CD4-positive, alpha-beta T cell treated with Interleukin-12 subunit alpha and Interleukin-12 subunit beta, for 1 hour (primary cell): ENCODE measurements at regions not wholly inside any gene's neighbourhood (a gene's known extent, or its start where the extent isn't known, plus 50 kb on each side); places are given as distances from the start of the nearest gene placed in this dataset.
"Not testable (repeated sequence)": the region's sequence is repeated elsewhere in the genome, so short reads cannot be mapped to it uniquely, and the experiment has no call there.

Experiments
- DNase-seq: peaks from one replicate; pipeline ENCODE4 v3.0.0-alpha.2; 2020

DNA sequence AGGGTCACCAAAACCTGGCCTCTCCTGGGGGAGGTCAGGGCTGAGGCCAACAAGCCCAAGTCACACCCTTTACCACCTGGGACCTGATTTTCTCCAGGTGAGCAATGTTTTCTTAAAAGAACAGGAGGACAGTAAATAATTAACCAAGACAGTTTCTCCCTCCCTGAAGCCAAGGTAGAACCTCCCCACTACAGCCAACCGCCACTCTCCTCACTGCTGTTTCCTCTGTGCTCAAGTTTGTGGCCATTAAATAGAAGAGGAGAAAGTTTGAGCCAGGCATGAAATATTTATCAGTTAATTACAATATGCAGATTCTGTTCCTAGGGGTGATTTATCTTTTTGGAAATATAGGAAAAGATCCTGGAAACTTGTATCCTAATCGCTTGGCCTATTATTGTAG, 150.6 kb upstream of the ANKRD20A1 start:
- not testable (repeated sequence) for DNase-seq

GRCh38 chr9:67711429-67711828, 147.3 kb upstream of the ANKRD20A1 start:
- not testable (repeated sequence) for DNase-seq

DNA sequence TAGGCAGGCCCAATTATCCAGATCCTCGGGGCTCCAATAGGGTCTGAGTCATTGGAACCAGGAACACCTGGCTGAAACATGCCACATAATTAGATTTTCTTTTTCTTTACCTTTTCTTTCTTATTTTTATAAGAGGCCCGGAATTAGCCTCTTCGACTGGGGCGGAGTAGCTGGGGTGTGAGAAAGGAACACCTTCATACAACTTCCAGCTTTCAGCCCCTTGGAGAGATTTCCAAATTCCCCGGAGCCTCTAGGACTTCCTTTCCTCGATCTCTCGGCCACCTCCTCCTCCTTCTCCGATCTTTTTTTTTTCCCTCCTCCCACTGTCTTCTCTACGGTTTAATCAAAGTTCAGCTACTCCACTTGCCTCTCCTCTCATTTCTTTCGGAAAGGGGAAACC, 146.8 kb upstream of the ANKRD20A1 start:
- not testable (repeated sequence) for DNase-seq

DNA sequence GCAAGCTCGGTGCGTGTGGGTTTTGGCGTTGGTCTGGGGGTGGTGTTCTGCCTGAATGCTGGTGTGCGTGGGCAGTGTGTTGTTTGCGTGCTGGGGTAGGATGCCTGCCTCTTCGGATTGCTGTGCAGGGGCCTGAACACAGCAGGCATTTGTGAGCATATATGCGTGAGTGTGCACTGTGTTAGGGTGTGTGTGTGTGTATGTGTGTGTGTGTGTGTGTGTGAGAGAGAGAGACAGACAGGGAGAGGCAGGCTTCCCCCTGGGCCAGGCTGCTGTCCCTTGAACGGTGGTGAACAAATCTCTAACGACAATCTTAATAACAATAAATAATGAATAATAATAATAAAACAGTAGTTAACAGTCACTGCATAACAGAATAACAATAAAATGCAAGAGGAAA, 145.8 kb upstream of the ANKRD20A1 start:
- DNase-seq = not testable (repeated sequence)

DNA sequence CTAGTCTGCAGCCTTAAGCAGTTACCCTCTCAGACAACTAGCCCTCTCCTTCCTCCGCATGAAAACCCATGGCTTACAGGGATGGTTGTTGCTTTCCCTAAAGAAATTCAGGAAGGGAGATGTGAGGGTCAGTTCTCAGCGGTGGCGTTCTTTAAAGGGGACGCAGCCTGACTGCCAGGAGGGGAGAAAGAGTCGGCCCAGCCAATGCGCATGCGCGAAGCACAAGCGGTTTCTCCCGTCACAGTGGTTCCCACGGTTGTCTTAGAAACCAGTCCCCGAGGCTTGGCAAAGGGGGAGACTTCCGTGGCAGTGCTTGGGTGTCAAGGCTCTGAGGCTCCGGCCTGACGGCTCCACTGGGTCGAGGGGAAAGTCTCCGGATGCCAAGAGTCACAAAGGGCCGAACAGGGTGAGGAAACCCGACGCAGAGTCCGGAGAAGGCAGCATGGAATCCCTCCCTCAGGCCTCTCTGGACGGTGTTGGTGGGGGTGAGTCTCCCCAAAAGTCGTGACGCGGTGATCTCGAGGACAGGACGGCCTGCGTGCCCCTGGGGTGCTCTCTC, 140.8 kb upstream of the ANKRD20A1 start:
- peak; percentile 62 for DNase-seq

DNA sequence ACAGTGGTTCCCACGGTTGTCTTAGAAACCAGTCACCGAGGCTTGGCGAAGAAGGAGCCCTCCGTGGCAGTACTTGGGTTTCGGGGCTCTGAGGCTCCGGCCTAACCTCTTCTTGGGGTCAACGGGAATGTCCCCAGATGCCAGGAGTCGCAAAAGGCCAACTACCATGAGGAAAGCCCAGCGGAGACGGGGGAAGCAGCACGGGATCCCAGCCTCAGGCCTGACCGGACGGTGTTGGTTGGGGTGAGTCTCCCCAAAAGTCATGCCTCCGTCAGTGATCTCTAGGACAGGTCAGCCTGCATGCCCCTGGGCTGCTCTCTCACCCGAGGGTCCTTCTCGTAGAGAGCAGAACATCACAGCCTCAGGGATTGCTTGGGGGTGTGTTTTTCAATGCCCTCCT, 138.2 kb upstream of the ANKRD20A1 start:
- DNase-seq = not testable (repeated sequence)

DNA sequence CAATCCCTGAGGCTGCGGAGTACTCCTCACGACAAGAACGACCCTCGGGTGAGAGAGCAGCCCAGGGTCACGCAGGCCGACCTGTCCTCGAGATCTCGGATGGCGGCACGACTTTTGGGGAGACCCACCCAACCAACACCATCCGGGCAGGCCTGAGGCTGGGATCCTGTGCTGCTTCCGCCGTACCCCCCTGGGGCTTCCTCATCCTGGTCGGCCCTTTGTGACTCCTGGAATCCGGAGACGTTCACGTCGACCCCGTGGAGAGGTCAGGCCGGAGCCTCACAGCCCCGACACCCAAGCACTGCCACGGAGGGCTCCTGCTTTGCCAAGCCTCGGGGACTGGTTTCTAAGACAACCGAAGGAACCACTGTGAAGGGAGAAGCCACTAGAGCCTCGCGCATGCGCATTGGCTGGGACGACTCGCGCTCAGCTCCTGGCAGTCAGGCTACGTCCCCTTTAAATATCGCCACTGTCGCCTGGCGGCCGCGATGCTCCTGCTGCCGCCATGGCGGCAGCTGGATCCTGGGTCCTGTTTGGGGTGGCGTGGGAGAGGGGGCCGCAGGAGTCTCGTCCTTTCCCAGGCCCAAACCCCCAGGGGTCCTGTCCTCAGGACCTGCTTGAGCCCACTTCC, 136.2 kb upstream of the ANKRD20A1 start:
- not testable (repeated sequence) for DNase-seq

DNA sequence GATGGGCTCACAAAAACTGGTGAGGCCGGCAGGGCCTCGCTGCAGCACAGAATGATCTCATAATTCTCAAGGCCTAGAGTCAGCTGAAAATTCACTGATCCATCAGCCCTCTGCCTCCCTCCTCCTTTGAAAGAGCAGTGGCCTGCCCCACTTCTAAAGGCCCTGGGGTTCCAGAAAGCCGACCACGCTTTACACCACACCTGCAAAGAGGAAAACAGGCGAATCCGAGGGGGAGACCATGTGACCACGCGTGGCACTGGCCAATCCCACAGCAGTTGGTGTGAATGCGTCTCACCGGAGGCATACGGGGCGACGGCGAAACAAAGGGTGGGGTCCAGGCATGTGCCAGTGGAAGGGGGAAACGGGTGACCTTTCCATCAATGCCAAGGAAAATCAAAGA, 135.5 kb upstream of the ANKRD20A1 start:
- DNase-seq = peak; percentile 19

DNA sequence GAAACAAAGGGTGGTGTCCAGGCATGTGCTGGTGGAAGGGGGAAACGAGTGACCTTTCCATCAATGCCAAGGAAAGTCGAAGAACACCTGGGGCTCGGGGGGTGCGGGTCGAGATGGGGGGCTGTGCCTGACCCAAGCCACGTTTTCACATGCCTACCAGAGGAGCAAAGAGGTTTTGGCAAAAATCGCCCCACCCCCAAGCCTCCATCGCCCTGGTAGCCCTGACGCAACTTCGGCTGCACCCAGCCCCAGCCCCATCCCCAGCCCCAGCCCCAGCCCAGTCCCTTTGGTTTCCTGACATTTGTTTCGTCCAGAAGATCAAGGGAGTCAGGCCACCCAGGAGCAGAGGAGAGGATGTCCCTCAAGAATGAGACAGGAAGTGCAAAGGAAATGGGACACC, 133.8 kb upstream of the ANKRD20A1 start:
- peak; percentile 35 for DNase-seq

- peak; percentile 46 for DNase-seq
Measured at GRCh38 chr9:67726213-67726988, 132.3 kb upstream of the ANKRD20A1 start.

GRCh38 chr9:67763133-67763532, 95.6 kb upstream of the ANKRD20A1 start:
- DNase-seq = not testable (repeated sequence)

DNA sequence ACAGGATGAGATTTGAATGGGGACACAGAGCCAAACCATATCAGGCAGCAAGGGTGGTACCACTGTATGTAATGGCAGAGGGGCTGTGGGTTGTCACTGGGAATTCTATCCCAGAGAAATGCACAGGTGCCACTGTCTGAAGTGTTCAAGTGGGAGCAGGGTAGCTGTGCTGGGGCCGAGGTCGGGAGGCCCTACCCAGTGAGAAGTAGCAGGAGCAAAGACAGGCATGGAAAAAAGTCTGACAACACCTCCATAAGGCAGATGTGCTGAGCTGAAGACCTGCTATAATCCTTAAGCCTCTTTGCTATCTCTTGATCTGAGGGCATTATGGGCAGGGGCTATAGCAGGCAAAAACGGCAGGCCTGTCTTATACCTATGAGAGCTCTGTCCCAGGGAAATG, 86.9 kb upstream of the ANKRD20A1 start:
- not testable (repeated sequence) for DNase-seq

- DNase-seq = not testable (repeated sequence)
Measured at GRCh38 chr9:67800170-67800569, 58.6 kb upstream of the ANKRD20A1 start.
